ENCODE measurements at regions not wholly inside any gene's neighbourhood (a gene's known extent, or its start where the extent isn't known, plus 50 kb on each side); places are given as distances from the start of the nearest gene placed in this dataset.

DNA sequence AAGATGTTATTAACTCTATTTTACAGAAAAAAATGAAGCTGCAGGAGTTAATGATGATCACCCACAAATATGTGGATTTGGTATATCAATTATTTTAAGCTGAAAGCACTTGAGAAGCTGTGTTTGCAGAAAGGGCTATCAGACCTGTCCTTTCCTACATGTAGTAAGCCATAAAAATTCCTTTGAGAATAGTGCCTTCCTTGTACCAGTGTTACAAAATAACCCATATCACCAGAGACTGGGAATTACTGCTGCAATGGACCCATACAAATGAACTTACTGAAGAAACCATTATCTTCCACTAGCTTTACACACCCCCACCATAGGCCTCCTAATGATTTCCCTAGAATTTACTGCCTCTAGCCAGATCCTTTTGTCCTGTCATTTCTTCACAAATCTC lies 99.2 kb upstream of the ZRANB2 start:
- no peak overlapping the region for H3K4me3 ChIP-seq (ENCODE audit: low read depth, low read length)
- TF ChIP-seq, protein P1, sequence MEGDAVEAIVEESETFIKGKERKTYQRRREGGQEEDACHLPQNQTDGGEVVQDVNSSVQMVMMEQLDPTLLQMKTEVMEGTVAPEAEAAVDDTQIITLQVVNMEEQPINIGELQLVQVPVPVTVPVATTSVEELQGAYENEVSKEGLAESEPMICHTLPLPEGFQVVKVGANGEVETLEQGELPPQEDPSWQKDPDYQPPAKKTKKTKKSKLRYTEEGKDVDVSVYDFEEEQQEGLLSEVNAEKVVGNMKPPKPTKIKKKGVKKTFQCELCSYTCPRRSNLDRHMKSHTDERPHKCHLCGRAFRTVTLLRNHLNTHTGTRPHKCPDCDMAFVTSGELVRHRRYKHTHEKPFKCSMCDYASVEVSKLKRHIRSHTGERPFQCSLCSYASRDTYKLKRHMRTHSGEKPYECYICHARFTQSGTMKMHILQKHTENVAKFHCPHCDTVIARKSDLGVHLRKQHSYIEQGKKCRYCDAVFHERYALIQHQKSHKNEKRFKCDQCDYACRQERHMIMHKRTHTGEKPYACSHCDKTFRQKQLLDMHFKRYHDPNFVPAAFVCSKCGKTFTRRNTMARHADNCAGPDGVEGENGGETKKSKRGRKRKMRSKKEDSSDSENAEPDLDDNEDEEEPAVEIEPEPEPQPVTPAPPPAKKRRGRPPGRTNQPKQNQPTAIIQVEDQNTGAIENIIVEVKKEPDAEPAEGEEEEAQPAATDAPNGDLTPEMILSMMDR (IDR thresholded peaks at IDR 0.05; ENCODE audit: insufficient read depth, low read length) = no peak

DNA sequence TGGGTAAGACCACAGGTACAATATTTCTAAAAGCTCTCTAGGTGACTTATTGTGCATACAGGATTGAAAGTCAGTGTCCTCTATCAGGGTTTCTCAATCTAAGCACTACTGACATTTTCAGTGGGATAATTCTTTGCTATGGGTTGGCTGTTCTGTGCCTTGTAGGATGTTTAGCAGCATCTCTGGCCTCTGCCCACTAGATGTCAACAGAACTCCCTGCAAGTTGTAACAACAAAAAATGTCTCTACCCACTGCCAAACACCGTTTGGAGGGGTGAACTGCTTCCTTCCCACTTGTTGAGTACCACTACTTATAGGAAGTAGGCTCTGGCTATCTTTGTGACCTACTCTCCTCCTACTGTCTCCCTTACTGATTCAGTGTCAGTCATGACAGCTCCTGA lies 90.1 kb upstream of the ZRANB2 start:
- TF ChIP-seq, protein P1 (IDR thresholded peaks at IDR 0.05; ENCODE audit: insufficient read depth, low read length) = no peak
- DNase-seq (ENCODE audit: low read depth) = no peak
- H3K4me3 ChIP-seq (ENCODE audit: low read depth, low read length) = no peak overlapping the region

More for the DNA sequence above, 99.2 kb upstream of the ZRANB2 start:
- no peak for DNase-seq (ENCODE audit: low read depth)

DNA sequence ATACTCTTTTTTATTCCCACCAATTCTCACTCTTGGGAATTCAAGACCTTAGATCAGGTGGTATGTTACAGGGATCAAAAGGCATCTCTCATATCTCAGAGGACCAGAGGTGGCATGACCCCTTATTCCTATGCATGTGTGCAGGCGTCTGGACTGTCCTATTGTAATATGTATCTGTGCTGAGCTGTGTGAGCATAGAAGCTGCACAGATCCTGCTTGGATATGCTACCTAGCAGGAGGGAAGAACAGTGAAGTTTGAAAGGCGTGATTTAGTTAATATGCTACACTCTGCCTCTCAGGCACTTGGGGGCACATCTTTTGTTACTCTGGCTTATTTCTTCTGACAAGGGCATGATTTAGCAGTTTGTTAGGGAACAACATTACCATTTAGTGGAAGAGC lies 86.7 kb upstream of the ZRANB2 start:
- DNase-seq (ENCODE audit: low read depth) = no peak
- TF ChIP-seq, protein P1 (IDR thresholded peaks at IDR 0.05; ENCODE audit: insufficient read depth, low read length) = no peak
- H3K4me3 ChIP-seq (ENCODE audit: low read depth, low read length) = no peak overlapping the region

DNA sequence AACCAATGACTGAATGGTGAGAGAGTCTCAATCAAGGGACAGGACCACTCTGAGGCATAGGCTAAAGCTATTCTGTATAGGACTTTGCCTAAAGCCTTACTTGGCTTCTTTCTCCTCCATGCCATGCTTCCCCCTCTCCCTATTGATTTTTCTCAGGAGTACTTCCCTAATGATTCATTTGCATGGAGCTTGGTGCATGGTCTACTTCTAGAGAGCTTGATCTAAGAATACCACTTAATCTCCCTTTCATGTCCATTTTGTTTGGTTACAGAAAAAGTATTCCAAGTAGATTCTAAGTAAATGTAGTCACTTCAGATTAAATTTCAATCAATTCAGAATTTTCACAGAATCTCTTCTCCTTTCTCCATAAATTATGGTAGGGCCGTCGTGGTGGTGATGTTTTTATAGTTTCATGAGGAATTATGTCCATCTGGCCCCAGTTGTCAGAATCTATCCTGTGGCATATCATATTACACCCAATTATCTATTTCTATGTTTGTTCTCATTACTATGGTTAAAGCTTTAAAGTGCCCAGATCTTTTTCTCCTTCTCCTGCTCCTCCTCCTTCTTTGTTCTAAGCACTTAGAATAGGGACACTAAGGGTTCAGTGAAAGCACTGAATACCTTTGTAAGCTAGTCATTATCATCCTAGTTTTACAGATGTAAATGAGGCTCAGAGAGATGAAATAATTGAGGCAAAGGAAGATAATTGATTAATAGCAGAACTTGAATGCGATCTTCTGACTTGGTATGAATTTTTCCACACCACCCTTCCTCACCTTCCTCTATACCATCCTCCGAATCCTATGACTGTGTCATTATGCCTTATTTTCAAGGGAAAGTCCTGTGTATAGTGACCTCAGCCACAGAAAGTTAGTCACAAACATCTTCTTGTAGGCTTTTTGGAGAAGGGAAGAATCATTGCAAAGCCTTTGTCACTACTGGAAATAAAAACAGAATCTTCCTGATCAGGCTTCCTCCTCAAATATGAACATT lies 85.6 kb upstream of the ZRANB2 start:
- TF ChIP-seq, protein P1 (IDR thresholded peaks at IDR 0.05; ENCODE audit: insufficient read depth, low read length) = no peak
- H3K4me3 ChIP-seq (ENCODE audit: low read depth, low read length) = no peak overlapping the region
- DNase-seq (ENCODE audit: low read depth) = no peak

DNA sequence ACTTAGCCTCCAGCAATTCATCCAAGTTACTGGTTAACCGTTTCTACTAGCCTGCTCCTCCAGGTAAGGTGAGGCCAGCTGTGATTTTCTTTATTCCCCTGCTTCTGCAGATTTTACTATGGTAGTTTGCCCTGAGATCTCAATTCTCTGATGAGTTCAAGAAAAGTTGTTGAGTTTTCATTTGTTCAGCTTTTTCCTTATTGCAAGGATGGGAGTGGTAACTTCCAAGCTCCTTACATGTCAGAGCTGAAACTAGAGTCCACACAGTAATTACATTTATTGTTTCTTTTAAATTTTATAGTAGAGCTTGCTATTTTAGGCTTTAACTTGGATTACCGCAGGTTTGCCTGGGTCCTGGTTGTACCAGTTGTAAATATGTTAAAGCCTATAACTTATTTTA lies 76.9 kb upstream of the ZRANB2 start:
- TF ChIP-seq, protein P1 (IDR thresholded peaks at IDR 0.05; ENCODE audit: insufficient read depth, low read length) = no peak
- no peak for DNase-seq (ENCODE audit: low read depth)

DNA sequence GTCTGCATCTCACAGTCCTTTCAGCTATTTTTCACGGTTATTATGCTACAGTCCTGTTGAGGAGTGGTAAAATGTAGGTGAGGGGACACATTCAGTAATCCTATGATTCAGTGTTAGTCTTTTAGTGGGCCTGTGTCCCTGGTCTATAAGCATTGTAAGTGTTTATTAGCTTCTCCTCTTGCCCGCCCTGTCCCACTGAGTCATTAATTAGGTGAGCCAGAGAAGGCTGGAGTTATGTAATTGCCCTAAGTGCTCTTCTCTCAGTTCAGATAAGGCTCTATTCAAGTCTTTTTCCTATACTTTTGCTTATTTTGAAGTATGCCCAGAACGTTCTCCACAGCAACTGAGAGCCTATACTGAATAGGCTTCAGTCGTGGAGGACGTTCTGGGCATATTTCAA lies 76.3 kb upstream of the ZRANB2 start:
- TF ChIP-seq, protein P1 (IDR thresholded peaks at IDR 0.05; ENCODE audit: insufficient read depth, low read length) = no peak
- DNase-seq (ENCODE audit: low read depth) = no peak
- H3K4me3 ChIP-seq (ENCODE audit: low read depth, low read length) = no peak overlapping the region

More for the DNA sequence above, 76.9 kb upstream of the ZRANB2 start:
- H3K4me3 ChIP-seq (ENCODE audit: low read depth, low read length) = no peak overlapping the region

All from fibroblast of the aortic adventitia (primary cell).